ENCODE measurements at regions not wholly inside any gene's neighbourhood (a gene's known extent, or its start where the extent isn't known, plus 50 kb on each side); places are given as distances from the start of the nearest gene placed in this dataset.
"Not testable (repeated sequence)": the region's sequence is repeated elsewhere in the genome, so short reads cannot be mapped to it uniquely, and the experiment has no call there.

DNA sequence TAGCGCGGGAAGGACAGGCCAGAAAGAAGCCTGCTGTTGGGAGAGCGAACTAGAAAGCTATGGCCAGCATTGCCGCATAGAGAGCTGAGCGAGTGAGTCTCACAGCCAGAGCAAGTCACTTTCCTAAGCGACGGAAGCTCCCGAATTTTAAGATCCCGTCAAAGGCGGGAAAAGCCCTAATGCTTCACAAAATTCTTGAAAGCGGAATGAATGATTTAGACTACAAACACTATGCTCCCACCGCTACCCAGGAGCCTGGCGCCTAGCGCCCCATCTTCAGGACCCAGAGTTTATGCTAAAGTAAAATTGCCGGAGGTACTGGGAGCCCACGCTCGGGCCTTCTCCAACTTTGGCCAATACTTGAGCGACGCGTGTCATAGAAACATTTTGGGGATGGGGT lies 409.9 kb upstream of the ESRRG start:
- DNase-seq, result no peak
- peaks cover 29 to 45% of the 10 kb centered on the region in 2 donors for H3K27me3 Mint-ChIP-seq
- ChIA-PET POLR2A (no interaction called here), CTCF (no interaction called here)
- H3K27ac Mint-ChIP-seq, result no peak overlapping the region
- Histone ChIP-seq H3K9me3 (ENCODE audit: low read length) (no peaks in the 10 kb centered on the region), H3K4me3 (ENCODE audit: low read length) (no peak overlapping the region), H3K27ac (ENCODE audit: low read depth, low read length) (no peak overlapping the region), H3K27me3 (ENCODE audit: insufficient read depth, low read length, poor library complexity, severe bottlenecking) (peaks cover 6% of the 10 kb centered on the region), H3K4me1 (ENCODE audit: insufficient read depth, low read length) (no peaks in the 10 kb centered on the region), H3K36me3 (ENCODE audit: insufficient read depth, low read length) (no peaks in the 10 kb centered on the region)
- peaks cover 5 to 23% (median 14%) of the 10 kb centered on the region in 5 donors for H3K9me3 Mint-ChIP-seq
- no peaks in the 10 kb centered on the region for H3K36me3 Mint-ChIP-seq
- H3K4me3 Mint-ChIP-seq, result no peak overlapping the region
- no peaks in the 10 kb centered on the region for H3K4me1 Mint-ChIP-seq

DNA sequence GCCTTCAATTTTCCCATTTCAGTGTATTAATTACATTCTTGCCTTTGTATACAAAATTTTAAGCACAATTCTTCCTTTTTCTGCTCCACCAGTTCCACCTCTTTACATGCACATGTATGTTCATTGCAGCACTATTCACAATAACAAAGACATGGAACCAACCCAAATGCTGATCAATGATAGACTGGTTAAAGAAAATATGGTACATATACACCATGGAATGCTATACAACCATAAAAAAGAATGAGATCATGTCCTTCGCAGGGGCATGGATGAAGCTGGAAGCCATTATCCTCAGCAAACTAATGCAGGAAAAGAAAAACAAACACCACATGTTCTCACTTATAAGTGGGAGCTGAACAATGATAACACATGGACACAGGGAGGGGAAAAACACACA lies 400.1 kb upstream of the ESRRG start:
- H3K27ac ChIP-seq (ENCODE audit: low read depth, low read length); CTCF ChIA-PET; H3K4me3 ChIP-seq (ENCODE audit: low read length); H3K27me3 ChIP-seq (ENCODE audit: insufficient read depth, low read length, poor library complexity, severe bottlenecking); POLR2A ChIA-PET; H3K9me3 ChIP-seq (ENCODE audit: low read length); DNase-seq; H3K4me3 Mint-ChIP-seq; H3K36me3 Mint-ChIP-seq; H3K4me1 Mint-ChIP-seq; H3K27me3 Mint-ChIP-seq; H3K27ac Mint-ChIP-seq; H3K36me3 ChIP-seq (ENCODE audit: insufficient read depth, low read length); H3K4me1 ChIP-seq (ENCODE audit: insufficient read depth, low read length): not testable (repeated sequence)
- H3K9me3 Mint-ChIP-seq, result peaks cover 0 to 15% (median 0%) of the 10 kb centered on the region in 5 donors

DNA sequence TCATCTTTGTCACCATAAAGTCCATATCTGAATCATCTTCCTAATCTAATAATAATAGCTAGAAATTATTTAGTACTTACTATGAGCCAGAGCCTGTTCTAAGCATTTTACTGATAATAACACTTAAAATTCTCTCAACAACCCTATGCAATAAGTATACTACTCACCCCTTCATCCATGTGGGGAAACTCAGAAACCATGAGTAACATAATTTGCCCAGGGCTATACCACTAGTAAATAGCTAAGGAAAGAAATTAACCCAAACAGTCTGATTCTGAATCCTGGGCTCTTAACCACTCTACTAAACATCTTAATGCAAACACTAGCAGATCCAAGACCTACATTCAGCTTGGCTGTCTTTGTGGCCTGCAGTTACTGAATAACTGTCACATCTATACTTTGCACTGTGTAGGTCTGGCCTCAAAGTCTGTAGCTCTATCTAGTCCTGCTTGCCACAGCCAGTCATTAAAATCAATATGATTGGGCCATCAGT lies 394.8 kb upstream of the ESRRG start:
- Mint-ChIP-seq H3K36me3 (no peaks in the 10 kb centered on the region), H3K27me3 (no peaks in the 10 kb centered on the region), H3K4me3 (no peak overlapping the region), H3K9me3 (peaks cover 0 to 17% (median 3%) of the 10 kb centered on the region in 5 donors), H3K27ac (no peak overlapping the region), H3K4me1 (no peaks in the 10 kb centered on the region)
- Histone ChIP-seq H3K4me1 (ENCODE audit: insufficient read depth, low read length) (no peaks in the 10 kb centered on the region), H3K36me3 (ENCODE audit: insufficient read depth, low read length) (no peaks in the 10 kb centered on the region), H3K27ac (ENCODE audit: low read depth, low read length) (no peak overlapping the region), H3K9me3 (ENCODE audit: low read length) (no peaks in the 10 kb centered on the region), H3K27me3 (ENCODE audit: insufficient read depth, low read length, poor library complexity, severe bottlenecking) (no peaks in the 10 kb centered on the region), H3K4me3 (ENCODE audit: low read length) (no peak overlapping the region)
- POLR2A ChIA-PET, result no interaction called here
- no peak for DNase-seq
- CTCF ChIA-PET, result no interaction called here

DNA sequence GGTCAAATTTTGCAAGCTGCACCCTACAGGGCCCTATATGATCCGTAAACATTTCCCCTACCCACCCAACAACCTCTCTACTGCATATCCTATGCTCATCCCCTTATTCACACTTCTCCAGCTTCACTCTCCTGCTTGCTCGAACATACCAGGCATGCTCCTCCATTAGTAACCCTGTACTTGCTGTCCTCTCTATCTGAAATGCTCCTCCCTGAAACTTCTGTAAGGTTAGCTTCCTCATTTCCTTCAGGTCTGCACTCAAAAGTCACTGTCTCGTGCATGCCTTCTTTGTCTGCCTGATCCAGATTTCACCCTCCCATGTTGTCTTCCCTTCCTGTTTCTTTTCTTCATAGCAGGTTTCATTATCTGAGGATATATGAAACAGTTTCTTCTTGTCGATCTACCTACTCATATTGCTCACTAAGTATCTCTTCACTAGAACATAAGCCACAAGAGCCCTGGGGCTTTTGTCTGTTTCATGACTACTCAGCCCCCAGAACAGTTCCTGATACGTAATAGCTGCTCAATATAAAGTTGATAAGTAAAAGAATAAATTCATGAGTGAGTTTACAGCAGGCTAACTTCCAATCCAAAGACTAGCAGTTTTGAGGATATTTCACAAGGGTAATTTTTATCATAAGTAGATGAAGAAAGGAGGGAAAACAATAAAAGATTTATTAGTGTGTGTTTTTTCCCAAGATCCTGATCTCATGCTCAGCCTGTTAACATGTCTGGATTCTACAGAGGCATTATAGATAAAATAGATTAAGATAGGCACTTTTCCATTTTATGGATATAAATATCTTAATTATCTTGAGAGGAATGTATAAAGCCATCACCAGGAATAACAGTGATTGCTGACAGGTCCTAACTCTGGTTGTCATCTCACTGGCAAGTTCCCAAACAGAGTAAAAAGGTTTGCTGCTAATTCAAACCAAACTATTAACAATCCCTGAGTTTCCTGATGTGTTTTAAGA lies 392.5 kb upstream of the ESRRG start:
- no peak overlapping the region for H3K27ac ChIP-seq (ENCODE audit: low read depth, low read length)
- no peaks in the 10 kb centered on the region for H3K36me3 ChIP-seq (ENCODE audit: insufficient read depth, low read length)
- Mint-ChIP-seq H3K36me3 (no peaks in the 10 kb centered on the region), H3K4me1 (no peaks in the 10 kb centered on the region), H3K4me3 (no peak overlapping the region), H3K9me3 (peaks cover 0 to 21% (median 3%) of the 10 kb centered on the region in 5 donors), H3K27ac (no peak overlapping the region), H3K27me3 (no peaks in the 10 kb centered on the region)
- H3K9me3 ChIP-seq (ENCODE audit: low read length), result no peaks in the 10 kb centered on the region
- H3K4me1 ChIP-seq (ENCODE audit: insufficient read depth, low read length), result no peaks in the 10 kb centered on the region
- POLR2A ChIA-PET, result no interaction called here
- DNase-seq, result no peak
- CTCF ChIA-PET, result no interaction called here
- no peak overlapping the region for H3K4me3 ChIP-seq (ENCODE audit: low read length)
- H3K27me3 ChIP-seq (ENCODE audit: insufficient read depth, low read length, poor library complexity, severe bottlenecking), result no peaks in the 10 kb centered on the region

DNA sequence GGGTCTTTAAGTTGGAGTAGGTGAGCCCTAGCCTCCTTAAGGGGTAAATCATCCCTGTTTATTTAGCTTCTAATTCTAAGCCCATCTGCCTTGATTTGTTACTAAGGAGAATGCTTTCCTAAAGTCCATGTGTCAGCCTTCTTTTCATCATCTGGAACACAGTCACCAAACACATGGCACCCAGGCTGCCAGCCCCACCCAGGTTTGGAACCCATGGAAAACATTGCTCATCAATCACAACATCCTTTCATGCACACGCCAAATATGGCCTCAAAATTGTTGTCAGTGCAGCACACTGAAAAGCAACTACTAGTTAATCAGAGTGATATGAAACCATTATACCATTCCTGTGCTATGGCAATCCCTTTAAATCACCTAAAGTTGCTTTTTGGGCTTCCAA lies 386.7 kb upstream of the ESRRG start:
- Mint-ChIP-seq H3K36me3 (no peaks in the 10 kb centered on the region), H3K4me3 (no peak overlapping the region), H3K4me1 (no peaks in the 10 kb centered on the region), H3K27ac (no peak overlapping the region), H3K27me3 (no peaks in the 10 kb centered on the region), H3K9me3 (peaks cover 0 to 9% (median 3%) of the 10 kb centered on the region in 5 donors)
- Histone ChIP-seq H3K4me1 (ENCODE audit: insufficient read depth, low read length) (no peaks in the 10 kb centered on the region), H3K27me3 (ENCODE audit: insufficient read depth, low read length, poor library complexity, severe bottlenecking) (no peaks in the 10 kb centered on the region), H3K4me3 (ENCODE audit: low read length) (no peak overlapping the region), H3K9me3 (ENCODE audit: low read length) (no peaks in the 10 kb centered on the region), H3K27ac (ENCODE audit: low read depth, low read length) (no peak overlapping the region), H3K36me3 (ENCODE audit: insufficient read depth, low read length) (no peaks in the 10 kb centered on the region)
- no peak for DNase-seq
- ChIA-PET CTCF (no interaction called here), POLR2A (no interaction called here)

DNA sequence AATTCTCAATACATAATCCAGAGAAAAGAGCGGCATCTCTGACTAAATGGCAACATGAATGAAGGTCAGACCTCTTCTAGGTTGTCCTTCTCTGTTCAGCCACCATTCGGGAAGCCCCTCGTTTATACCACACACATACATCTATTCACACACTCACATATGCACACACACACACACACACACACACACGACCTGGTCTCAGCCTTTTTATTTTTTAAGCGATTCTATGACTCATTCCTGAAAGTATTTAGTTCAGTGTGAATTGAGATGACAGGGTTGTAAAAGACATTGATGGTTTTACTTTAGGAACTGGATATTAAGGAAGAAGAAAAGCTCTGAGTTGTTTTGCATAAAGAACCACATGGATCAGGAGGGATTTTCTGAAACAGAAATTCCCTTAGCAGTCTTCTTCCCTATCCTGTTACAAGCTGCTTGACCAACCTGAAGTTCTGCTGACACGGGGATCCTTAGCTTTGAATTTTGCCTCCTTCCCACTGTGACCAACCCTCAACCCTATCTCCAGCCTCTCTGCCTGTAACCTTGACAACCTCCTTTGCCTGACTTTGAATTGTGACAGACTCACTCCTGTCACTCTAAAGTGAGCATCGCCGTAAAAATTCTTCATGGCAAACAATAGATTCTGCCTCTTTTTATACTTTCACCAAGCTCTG lies 383.1 kb upstream of the ESRRG start:
- H3K36me3 ChIP-seq (ENCODE audit: insufficient read depth, low read length), result no peaks in the 10 kb centered on the region
- Mint-ChIP-seq H3K4me1 (no peaks in the 10 kb centered on the region), H3K4me3 (no peak overlapping the region), H3K27ac (no peak overlapping the region), H3K36me3 (no peaks in the 10 kb centered on the region), H3K9me3 (peaks cover 0 to 10% (median 2%) of the 10 kb centered on the region in 5 donors), H3K27me3 (no peaks in the 10 kb centered on the region)
- H3K9me3 ChIP-seq (ENCODE audit: low read length), result no peaks in the 10 kb centered on the region
- H3K4me1 ChIP-seq (ENCODE audit: insufficient read depth, low read length), result no peaks in the 10 kb centered on the region
- ChIA-PET CTCF (no interaction called here), POLR2A (no interaction called here)
- no peak overlapping the region for H3K27ac ChIP-seq (ENCODE audit: low read depth, low read length)
- no peaks in the 10 kb centered on the region for H3K27me3 ChIP-seq (ENCODE audit: insufficient read depth, low read length, poor library complexity, severe bottlenecking)
- H3K4me3 ChIP-seq (ENCODE audit: low read length), result no peak overlapping the region
- DNase-seq, result no peak

DNA sequence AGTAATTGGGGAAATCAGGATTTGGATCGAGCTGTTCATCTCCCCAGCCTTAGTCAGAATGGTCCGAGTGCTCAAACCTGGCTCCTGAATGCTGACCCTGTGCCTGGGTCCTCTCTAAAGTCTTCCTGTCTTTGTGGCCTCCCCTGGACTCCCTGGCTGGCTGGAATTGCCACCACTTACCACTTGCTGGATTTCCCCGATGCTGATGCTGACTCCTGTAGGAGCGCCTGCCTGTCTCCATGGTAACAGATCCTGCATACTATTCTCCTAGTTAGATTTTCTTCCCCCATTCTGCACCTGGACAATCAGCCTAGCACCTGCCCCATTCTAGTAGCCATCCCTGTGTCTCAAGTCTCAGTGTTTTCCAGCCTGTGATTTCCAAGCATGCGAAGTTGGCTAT lies 382.2 kb upstream of the ESRRG start:
- no peak for DNase-seq
- Histone ChIP-seq H3K27me3 (ENCODE audit: insufficient read depth, low read length, poor library complexity, severe bottlenecking) (no peaks in the 10 kb centered on the region), H3K4me3 (ENCODE audit: low read length) (no peak overlapping the region), H3K4me1 (ENCODE audit: insufficient read depth, low read length) (no peaks in the 10 kb centered on the region), H3K36me3 (ENCODE audit: insufficient read depth, low read length) (no peaks in the 10 kb centered on the region), H3K9me3 (ENCODE audit: low read length) (no peaks in the 10 kb centered on the region), H3K27ac (ENCODE audit: low read depth, low read length) (no peak overlapping the region)
- no peak overlapping the region for H3K4me3 Mint-ChIP-seq
- H3K4me1 Mint-ChIP-seq, result no peaks in the 10 kb centered on the region
- H3K27ac Mint-ChIP-seq, result no peak overlapping the region
- peaks cover 0 to under 1% of the 10 kb centered on the region in 2 donors for H3K27me3 Mint-ChIP-seq
- ChIA-PET POLR2A (no interaction called here), CTCF (no interaction called here)
- H3K36me3 Mint-ChIP-seq, result no peaks in the 10 kb centered on the region
- peaks cover 0 to 10% (median 3%) of the 10 kb centered on the region in 5 donors for H3K9me3 Mint-ChIP-seq

DNA sequence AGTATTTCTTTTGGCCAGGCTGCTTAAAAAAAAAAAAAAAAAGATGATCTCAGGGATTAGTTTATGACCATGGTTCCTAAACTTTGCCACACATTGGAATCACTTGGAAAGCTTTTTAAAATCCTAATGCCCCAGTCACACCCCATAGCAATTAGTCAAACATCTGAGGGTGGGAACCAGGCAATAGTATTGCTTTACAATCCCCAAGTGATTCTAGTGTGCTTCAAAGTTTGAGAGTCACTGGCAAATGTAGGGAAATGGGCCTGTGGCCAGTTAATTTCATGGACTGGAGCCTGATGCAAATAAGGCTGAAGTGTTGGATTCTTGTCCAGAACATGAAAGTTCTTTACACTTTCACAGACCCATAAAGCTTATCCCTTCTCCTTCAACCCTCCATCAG lies 374.6 kb upstream of the ESRRG start:
- no peak overlapping the region for H3K27ac Mint-ChIP-seq
- no peak overlapping the region for H3K4me3 Mint-ChIP-seq
- no peaks in the 10 kb centered on the region for H3K36me3 ChIP-seq (ENCODE audit: insufficient read depth, low read length)
- DNase-seq, result no peak
- no peaks in the 10 kb centered on the region for H3K36me3 Mint-ChIP-seq
- H3K9me3 Mint-ChIP-seq, result peaks cover 0 to 13% (median 5%) of the 10 kb centered on the region in 5 donors
- CTCF ChIA-PET, result no interaction called here
- no peak overlapping the region for H3K4me3 ChIP-seq (ENCODE audit: low read length)
- H3K27me3 ChIP-seq (ENCODE audit: insufficient read depth, low read length, poor library complexity, severe bottlenecking), result no peaks in the 10 kb centered on the region
- H3K27ac ChIP-seq (ENCODE audit: low read depth, low read length), result no peak overlapping the region
- no peaks in the 10 kb centered on the region for H3K9me3 ChIP-seq (ENCODE audit: low read length)
- peaks cover 0 to 8% of the 10 kb centered on the region in 2 donors for H3K27me3 Mint-ChIP-seq
- H3K4me1 Mint-ChIP-seq, result no peaks in the 10 kb centered on the region
- POLR2A ChIA-PET, result no interaction called here
- no peaks in the 10 kb centered on the region for H3K4me1 ChIP-seq (ENCODE audit: insufficient read depth, low read length)
